Fibroblast of the aortic adventitia (primary cell): ENCODE measurements at regions not wholly inside any gene's neighbourhood (a gene's known extent, or its start where the extent isn't known, plus 50 kb on each side); places are given as distances from the start of the nearest gene placed in this dataset.
A peak's percentile ranks its signal among the peaks of the same experiment; 100 is the strongest.

Experiments used
- DNase-seq: peaks from one replicate; pipeline ENCODE4 v3.0.0-alpha.2; 2010; ENCODE audit warnings: low read depth
- H3K4me3 ChIP-seq: 2 replicates; pipeline ENCODE4 v1.5.1; 2011; ENCODE audit warnings: low read depth, mild to moderate bottlenecking, control low read depth, low read length, moderate library complexity
- TF ChIP-seq, protein P1 (sequence below): IDR thresholded peaks from 2 replicates; pipeline ENCODE4 v1.5.1; 2011; ENCODE audit warnings: mild to moderate bottlenecking, low read length, control low read depth, inconsistent platforms; ENCODE audit not compliant: insufficient read depth

DNA sequence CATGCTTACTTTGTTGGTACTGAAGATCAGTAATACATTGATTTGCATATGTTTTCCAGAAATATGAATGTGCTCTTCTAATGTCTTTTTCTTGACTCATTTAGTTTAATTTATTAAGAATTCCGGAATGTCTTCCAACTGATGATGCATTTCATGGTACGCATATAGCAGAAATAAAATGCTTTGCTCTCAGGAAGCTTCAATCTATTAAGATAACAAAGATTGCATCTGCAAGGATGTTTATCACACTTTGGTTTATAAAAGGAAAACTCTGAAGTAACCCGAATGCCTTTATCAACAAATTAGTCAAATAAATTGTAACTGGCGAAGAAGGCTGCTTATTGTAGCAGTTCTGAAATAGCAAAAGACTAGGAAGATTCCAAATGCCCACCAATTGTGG lies 166.4 kb upstream of the LMNTD1 start:
- H3K4me3 ChIP-seq, result no peak overlapping the region
- no peak for DNase-seq
- TF ChIP-seq, protein P1, sequence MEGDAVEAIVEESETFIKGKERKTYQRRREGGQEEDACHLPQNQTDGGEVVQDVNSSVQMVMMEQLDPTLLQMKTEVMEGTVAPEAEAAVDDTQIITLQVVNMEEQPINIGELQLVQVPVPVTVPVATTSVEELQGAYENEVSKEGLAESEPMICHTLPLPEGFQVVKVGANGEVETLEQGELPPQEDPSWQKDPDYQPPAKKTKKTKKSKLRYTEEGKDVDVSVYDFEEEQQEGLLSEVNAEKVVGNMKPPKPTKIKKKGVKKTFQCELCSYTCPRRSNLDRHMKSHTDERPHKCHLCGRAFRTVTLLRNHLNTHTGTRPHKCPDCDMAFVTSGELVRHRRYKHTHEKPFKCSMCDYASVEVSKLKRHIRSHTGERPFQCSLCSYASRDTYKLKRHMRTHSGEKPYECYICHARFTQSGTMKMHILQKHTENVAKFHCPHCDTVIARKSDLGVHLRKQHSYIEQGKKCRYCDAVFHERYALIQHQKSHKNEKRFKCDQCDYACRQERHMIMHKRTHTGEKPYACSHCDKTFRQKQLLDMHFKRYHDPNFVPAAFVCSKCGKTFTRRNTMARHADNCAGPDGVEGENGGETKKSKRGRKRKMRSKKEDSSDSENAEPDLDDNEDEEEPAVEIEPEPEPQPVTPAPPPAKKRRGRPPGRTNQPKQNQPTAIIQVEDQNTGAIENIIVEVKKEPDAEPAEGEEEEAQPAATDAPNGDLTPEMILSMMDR, result no peak

DNA sequence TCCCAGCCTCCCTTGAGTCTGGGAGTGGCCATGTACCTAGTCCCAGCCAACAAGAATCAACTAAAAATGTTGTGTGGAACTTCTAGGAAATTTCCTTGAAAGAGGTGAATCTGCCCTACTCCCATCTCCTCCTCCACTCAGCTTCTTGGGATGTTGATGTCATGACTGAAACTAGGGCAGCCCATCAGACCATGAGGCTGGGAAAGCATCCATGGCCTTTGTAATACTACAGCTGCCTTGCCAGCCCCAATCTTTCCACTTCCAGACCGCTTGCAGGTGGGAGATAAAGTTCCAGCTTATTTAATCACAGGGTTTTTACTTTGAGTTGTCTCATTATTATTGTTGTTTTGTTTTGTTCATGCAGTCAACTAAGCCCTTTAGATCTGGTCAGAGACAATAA lies 170.3 kb upstream of the LMNTD1 start:
- H3K4me3 ChIP-seq, result no peak overlapping the region
- peak; percentile 82 for DNase-seq
- TF ChIP-seq, protein P1, result no peak

DNA sequence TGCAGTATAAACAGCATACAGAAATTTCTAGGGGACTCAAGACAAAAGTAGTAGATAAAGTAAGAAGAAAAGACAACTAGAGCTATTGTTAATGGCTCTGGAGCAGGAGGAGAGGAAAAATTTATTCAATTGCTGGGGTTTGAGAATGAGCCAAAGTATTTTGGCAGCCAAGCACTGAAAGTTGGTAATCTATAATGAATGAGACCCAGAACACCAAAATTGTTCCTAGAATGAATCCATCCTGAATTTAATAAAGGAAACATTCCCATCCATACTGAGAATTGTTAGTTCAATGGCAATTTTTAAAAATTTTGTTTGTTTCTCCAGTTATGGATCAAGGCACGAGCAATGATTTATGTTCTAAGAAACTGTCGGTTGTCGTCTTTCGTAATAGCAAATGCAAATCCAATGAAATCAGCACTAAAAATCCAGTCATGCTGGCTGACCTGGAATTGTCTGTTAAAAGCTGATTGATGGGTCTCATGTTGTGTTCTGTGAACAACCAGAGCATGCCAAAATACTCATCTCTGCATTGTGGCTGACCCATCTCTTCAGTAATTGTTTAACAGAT lies 170.9 kb upstream of the LMNTD1 start:
- DNase-seq, result peak; percentile 88

DNA sequence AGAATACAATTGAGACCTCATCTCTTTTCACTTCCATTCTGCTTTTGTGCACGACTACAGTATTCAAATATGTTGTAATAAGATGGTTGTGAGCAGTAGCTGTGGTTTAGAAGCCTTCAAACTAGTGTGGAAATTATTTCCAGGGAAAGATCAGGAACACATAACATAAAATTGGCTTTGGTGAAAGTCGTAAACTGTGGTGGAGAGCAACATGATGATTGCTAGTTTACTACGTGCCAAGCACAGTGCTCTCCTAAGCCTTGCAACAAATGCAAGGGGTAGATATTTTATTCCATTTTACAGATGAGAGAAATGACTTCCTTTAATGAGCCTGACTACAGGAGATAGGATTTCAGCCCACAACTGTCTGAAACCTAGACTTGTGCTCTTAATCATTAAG lies 172.4 kb upstream of the LMNTD1 start:
- no peak for DNase-seq
- H3K4me3 ChIP-seq, result no peak overlapping the region
- TF ChIP-seq, protein P1, result no peak

More for the DNA sequence above, 170.9 kb upstream of the LMNTD1 start:
- TF ChIP-seq, protein P1, result no peak
- H3K4me3 ChIP-seq, result no peak overlapping the region

DNA sequence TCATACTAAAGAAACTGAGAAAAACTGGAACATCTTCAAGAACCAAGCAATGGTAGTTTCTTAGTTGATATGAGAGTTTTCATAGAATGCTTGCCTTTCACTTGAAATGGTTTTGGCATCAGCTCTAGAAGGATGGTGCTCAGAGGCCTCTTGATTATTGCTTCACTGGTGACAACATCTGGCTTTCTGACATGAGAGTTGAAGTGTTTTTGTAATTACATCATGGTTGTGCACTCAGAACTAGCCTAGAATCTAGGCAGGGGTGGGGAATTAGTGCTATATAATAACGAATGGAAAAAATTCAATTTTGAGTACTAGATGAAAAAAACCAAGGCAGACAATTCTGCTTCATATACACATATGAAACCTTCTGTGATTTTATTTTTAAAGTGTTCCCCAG lies 172.8 kb upstream of the LMNTD1 start:
- H3K4me3 ChIP-seq, result no peak overlapping the region
- TF ChIP-seq, protein P1, result no peak
- peak; percentile 91 for DNase-seq

DNA sequence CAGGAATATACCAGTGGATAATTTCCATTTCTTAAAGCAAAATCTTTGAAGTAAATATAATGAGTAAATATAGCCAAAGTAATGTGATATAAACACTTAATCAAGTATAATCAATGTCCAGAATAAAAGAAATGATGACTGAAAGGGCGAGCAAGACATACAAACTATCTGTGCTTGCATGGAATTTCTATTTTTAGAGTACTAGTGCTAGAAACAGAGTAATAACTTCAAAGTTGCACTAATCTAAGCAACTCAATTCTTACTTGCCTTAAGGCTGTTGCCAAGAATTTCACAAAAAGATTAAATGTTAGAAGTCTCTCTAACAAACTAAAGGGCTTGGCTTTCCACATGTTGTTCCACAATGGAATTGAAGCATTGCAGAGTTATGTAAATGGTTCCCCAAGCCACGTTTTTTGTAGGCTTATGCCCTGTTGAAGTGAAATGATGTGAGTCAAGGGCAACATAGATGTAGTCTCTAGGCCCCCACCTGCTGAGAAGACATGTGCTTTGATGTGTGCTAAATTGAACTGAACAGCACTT lies 175.0 kb upstream of the LMNTD1 start:
- no peak overlapping the region for H3K4me3 ChIP-seq
- TF ChIP-seq, protein P1, result no peak
- DNase-seq, result peak; percentile 69
